A204.1 (cell line): ENCODE measurements at regions not wholly inside any gene's neighbourhood (a gene's known extent, or its start where the extent isn't known, plus 50 kb on each side); places are given as distances from the start of the nearest gene placed in this dataset.
"Not testable (repeated sequence)": the region's sequence is repeated elsewhere in the genome, so short reads cannot be mapped to it uniquely, and the experiment has no call there.

Experiments
- FAIRE-seq: peaks from 2 replicates; lab custom pipeline; 2012; peaks lifted over from hg19 to GRCh38; lab: Jason Lieb, UNC

GRCh38 chr18:73087282-73087977 is 219.6 kb upstream of the NETO1 start:
- no peak for FAIRE-seq

- no peak for FAIRE-seq
Observed at GRCh38 chr18:73079920-73080319, 212.1 kb upstream of the NETO1 start.

DNA sequence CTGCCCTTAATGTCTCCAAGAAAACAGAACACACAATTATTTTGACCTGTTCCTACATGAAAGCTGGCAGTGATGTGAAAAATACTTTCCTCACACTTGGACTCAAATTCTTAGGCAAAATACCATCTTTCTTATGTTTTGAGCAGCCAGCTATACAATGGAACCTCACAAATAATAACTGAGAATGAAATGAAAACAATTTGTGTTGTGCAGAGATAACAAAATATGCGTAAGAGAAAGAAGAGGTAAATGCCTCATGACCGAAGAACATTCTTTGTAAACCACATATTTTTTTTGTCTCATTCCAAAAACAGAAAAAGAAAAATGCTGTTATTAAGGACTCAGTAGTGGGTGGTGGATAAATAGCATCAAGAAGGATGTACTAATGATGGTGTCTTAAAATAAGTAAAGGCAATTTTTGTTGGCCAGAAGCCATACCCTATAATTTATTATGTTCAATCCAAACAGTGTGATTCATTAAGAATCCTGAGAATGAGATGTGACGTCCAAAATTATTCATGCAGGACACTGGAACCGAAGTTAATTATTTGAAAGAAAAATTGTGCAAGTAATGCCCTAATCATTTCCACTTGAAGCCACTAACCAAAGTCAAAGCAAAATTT is 193.0 kb upstream of the NETO1 start:
- FAIRE-seq = no peak

GRCh38 chr18:73059280-73059679 is 191.5 kb upstream of the NETO1 start:
- no peak for FAIRE-seq

DNA sequence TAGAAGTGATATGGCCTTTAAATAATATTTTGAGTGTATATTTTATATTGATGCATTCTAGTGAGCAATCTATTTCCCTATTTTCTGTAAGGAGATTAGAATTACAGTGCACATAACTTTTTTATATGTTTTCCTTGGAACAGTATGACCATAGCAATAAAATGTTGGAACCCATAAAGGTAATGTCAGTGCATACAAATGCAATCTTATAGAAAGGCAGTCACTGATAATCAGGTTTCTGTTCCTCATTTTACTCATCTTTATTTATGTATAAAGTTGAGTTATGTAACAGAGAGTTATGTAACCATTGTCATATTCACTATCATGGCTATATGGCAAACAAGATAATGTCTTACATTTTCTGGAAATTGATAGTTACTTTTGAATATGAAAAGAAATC is 179.9 kb upstream of the NETO1 start:
- no peak for FAIRE-seq

DNA sequence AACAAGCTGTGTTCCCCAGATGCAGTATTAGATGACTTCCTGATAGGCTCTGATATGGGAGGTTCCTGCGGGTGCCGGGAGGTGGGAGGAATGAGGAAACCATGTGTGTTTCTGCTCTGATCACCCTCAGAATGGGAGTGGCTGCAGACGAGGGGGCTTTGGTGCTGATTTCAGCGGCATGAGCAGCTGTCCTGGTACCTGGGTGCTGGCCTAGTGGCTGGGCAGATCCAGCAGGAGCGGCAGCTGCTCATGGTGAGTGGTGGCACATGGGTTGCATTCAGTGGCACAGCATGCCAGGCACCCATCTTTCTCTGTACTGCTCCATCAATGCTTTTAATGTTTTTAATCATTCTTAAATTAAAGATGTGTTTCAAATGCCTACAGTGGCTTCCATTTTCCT is 177.2 kb upstream of the NETO1 start:
- no peak for FAIRE-seq

- FAIRE-seq = no peak
Observed at GRCh38 chr18:73043611-73044010, 175.8 kb upstream of the NETO1 start.

DNA sequence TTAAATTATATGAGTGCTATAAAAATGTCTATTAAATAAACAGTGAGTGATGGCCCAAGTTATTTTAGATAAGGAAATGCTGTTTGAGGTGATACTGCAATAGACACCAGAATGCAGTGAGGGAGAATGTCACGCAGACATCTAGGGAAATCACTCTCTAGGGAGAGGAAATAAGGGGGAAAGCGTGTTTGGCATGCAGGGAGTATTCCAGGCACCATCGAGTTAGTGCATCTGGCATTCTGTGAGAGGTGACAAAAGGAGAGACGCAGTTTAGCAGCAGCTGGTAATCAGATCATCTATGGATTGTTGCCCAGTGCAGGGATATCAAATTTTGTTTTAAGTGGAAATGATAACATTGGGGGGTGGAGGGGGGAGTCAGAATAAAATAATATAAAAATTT is 175.4 kb upstream of the NETO1 start:
- FAIRE-seq = no peak

DNA sequence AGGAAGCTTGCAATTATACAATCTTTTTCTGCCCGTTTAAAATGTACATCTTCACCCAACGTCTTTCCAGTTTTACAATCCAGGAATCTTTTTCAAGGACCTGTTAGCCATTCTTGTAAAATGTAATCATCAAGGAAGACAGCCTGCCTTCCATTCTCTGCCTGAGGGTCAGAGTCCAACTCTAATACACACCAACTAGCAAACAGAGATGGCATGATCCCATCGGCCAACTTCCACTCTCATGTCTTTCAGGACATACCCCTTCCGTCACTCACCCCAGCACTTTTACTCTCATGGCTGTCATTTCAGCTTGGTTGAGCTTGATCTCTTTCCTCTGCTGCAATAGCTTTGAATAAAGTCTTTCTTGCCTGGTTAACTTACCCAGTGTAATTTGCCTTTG is 172.5 kb upstream of the NETO1 start:
- no peak for FAIRE-seq

GRCh38 chr18:73038336-73038735 is 170.5 kb upstream of the NETO1 start:
- FAIRE-seq = no peak

GRCh38 chr18:73023975-73024374 is 156.2 kb upstream of the NETO1 start:
- FAIRE-seq = no peak

GRCh38 chr18:73009691-73010090 is 141.9 kb upstream of the NETO1 start:
- FAIRE-seq = no peak

- no peak for FAIRE-seq
Observed at GRCh38 chr18:73007915-73008308, 140.1 kb upstream of the NETO1 start.

GRCh38 chr18:73007195-73007914 is 139.6 kb upstream of the NETO1 start:
- no peak for FAIRE-seq

DNA sequence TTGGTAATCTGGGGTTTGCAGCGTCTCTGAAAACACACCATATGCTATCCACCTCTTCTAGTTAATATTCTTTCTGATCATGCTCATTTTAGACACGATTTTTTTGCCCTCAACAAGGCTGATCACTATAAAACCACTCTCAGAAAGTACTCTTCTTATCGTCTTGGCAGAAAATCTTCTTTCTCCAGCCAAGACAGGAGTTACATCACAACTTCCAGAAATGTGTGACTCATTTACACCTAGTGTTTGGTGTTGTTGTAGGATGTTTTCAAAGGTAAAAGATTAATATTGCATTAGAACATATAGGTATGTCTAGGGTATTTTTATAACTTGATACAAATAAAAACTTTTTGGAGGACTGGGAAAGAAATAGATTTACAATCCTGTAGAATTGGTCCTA is 138.5 kb upstream of the NETO1 start:
- FAIRE-seq = no peak

DNA sequence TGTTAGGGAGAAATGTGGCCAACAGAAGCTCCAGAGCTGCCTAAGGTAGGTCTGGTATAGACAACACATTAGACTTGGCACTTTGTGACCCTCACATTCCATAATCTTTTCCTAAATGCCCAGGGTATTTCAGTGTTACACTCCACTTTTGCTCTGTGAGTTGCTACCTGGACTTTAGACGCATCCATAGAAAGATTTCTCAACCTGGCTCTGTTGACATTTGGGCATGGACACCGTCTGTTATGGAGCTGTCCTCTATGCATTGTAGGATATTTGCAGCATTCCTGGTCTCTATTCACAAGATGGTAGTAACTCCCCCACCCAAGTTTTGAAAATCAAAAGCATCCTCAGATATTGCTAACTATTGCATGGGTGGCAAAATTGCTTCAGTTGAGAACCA is 136.5 kb upstream of the NETO1 start:
- no peak for FAIRE-seq

GRCh38 chr18:72999971-73000607 is 132.3 kb upstream of the NETO1 start:
- FAIRE-seq = peak; percentile 11

DNA sequence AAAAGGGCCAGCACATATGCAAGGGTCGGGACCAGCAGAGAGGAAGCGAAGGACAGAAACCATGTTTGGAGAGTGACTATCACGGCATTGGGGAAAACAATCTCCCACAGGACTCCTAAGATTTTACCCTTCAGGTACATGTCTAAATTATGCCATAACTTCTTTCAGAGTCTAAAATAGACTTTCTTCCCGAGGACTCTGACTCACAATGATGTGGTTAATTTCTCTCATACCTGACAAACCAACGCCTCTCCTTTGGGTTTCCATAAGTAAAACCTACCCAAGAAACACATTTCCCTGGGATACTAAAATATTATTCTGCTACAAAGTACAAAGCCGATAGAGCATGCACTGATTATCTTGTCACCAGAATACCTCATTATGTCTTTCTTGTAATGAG is 127.8 kb upstream of the NETO1 start:
- FAIRE-seq = no peak

DNA sequence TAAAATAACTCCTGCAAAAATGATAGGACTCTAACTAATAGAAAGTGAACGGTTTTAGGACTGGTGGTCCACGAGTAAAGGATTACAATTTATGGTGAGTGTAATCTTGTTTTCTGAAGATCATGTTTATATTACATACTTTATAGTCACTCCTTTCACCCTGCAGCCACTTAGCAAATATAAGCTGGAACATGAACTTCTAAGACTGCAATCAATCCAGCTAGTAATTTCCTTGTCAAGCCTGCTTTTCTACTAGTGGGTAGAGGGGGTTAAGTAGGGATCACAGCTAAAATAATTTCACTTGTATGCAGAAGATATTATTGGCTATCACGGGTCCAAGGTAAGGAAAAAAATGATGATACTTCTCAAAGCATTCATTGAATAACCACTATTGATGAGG is 125.5 kb upstream of the NETO1 start:
- no peak for FAIRE-seq

- FAIRE-seq = no peak
Observed at GRCh38 chr18:72991379-72991778, 123.6 kb upstream of the NETO1 start.

DNA sequence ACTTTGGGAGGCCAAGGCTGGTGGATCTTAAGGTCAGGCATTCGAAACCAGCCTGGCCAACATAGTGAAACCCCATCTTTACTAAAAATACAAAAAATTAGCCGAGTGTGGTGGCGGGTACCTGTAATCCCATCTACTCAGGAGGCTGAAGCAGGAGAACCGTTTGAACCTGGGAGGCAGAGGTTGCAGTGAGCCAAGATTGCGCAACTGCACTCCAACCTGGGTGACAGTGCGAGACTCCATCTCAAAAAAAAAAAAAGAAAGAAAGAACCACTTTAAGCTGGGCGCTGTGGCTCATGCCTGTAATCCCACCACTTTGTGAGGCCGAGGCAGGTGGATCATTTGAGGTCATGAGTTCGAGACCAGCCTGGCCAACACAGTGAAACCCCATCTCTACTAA is 119.8 kb upstream of the NETO1 start:
- not testable (repeated sequence) for FAIRE-seq

GRCh38 chr18:72986103-72986502 is 118.3 kb upstream of the NETO1 start:
- no peak for FAIRE-seq

- no peak for FAIRE-seq
Observed at GRCh38 chr18:72985686-72986085, 117.9 kb upstream of the NETO1 start.
